CD14-positive monocyte (primary cell): ENCODE measurements at regions not wholly inside any gene's neighbourhood (a gene's known extent, or its start where the extent isn't known, plus 50 kb on each side); places are given as distances from the start of the nearest gene placed in this dataset.

ENCODE experiments used
- DNase-seq, 3 donors: peaks; one replicate each; pipeline ENCODE4 v3.0.0-alpha.2; 2011 to 2022
- H2AFZ ChIP-seq: 2 replicates; pipeline ENCODE4 v1.6.0; 2012; ENCODE audit warnings: mild to moderate bottlenecking, low read depth, low read length, inconsistent platforms; ENCODE audit not compliant: insufficient read depth, poor library complexity, severe bottlenecking
- H3K27ac ChIP-seq, 2 donors: 1 replicate in 1 of 2; 2 replicates in 1 of 2; pipeline ENCODE4 v1.5.1; 2012 to 2013; ENCODE audit warnings: low read length in 2 of 2, control low read depth in 1 of 2, inconsistent platforms in 1 of 2, low read depth in 1 of 2, mild to moderate bottlenecking in 1 of 2
- H3K27me3 ChIP-seq, 2 donors: one replicate each; pipeline versions ENCODE4 v1.6.0 to v1.6.1; 2011 to 2013; ENCODE audit warnings: low read length in 2 of 2; ENCODE audit not compliant: control insufficient read depth in 2 of 2, insufficient read depth in 2 of 2
- H3K36me3 ChIP-seq, 2 donors: replicated peaks in 1 of 2; 1 replicate in 1 of 2; 2 replicates in 1 of 2; pipeline versions ENCODE4 v1.5.1 to v1.6.1; 2012 to 2013; ENCODE audit warnings: low read length in 2 of 2, control low read depth in 1 of 2, inconsistent platforms in 1 of 2, mild to moderate bottlenecking in 1 of 2; ENCODE audit not compliant: insufficient read depth in 2 of 2, control insufficient read depth in 1 of 2
- H3K4me1 ChIP-seq, 2 donors: 1 replicate in 1 of 2; 2 replicates in 1 of 2; pipeline versions ENCODE4 v1.5.1 to v1.6.1; 2012 to 2013; ENCODE audit warnings: low read length in 2 of 2, control low read depth in 1 of 2, inconsistent platforms in 1 of 2, mild to moderate bottlenecking in 1 of 2, moderate library complexity in 1 of 2; ENCODE audit not compliant: insufficient read depth in 2 of 2, control insufficient read depth in 1 of 2
- H3K4me2 ChIP-seq: replicated peaks from 2 replicates; pipeline ENCODE3; 2012; ENCODE audit warnings: low read length, moderate library complexity, mild to moderate bottlenecking; ENCODE audit not compliant: poor library complexity, severe bottlenecking; ENCODE audit errors: extremely low read depth
- H3K4me3 ChIP-seq, 3 experiments: fragments of 200-600 bp in 1 of 3; sonication (generic) in 1 of 3; replicated peaks in 1 of 3; 1 replicate in 2 of 3; 2 replicates in 1 of 3; pipeline ENCODE4 v1.5.1; 2011 to 2013; ENCODE audit warnings: low read length in 3 of 3, mild to moderate bottlenecking in 3 of 3, control low read depth in 2 of 3, low read depth in 2 of 3, inconsistent platforms in 1 of 3, moderate library complexity in 1 of 3
- H3K79me2 ChIP-seq: 2 replicates; pipeline ENCODE4 v1.6.0; 2012; ENCODE audit warnings: mild to moderate bottlenecking, control low read depth, inconsistent platforms, low read length, moderate library complexity; ENCODE audit not compliant: insufficient read depth
- H3K9ac ChIP-seq: 2 replicates; pipeline ENCODE4 v1.6.0; 2017; ENCODE audit warnings: low read length, mild to moderate bottlenecking; ENCODE audit not compliant: insufficient read depth, poor library complexity, severe bottlenecking
- H3K9me3 ChIP-seq, 2 donors: replicated peaks in 1 of 2; 1 replicate in 1 of 2; 2 replicates in 1 of 2; pipeline versions ENCODE4 v1.5.1 to v1.6.1; 2012 to 2013; ENCODE audit warnings: low read length in 2 of 2, control low read depth in 1 of 2; ENCODE audit not compliant: control insufficient read depth in 1 of 2, insufficient read depth in 1 of 2
- H4K20me1 ChIP-seq: 2 replicates; pipeline ENCODE4 v1.6.0; 2012; ENCODE audit warnings: mild to moderate bottlenecking, low read length, control low read depth, moderate library complexity; ENCODE audit not compliant: insufficient read depth
- H3K27ac Mint-ChIP-seq, 7 donors: one replicate each; pipeline ENCODE4 v1.8.0; 2020; ENCODE audit warnings: mild to moderate bottlenecking in 7 of 7, mixed read lengths in 7 of 7, moderate library complexity in 6 of 7, inconsistent platforms in 2 of 7
- H3K27me3 Mint-ChIP-seq, 3 donors: one replicate each; pipeline ENCODE4 v1.8.0; 2021 to 2022; ENCODE audit warnings: low read depth in 3 of 3, mild to moderate bottlenecking in 3 of 3, mixed read lengths in 3 of 3, moderate library complexity in 3 of 3, inconsistent platforms in 1 of 3
- H3K36me3 Mint-ChIP-seq, 2 donors: one replicate each; pipeline ENCODE4 v1.8.0; 2020; ENCODE audit warnings: mixed read lengths in 2 of 2, inconsistent platforms in 1 of 2, mild to moderate bottlenecking in 1 of 2
- H3K4me1 Mint-ChIP-seq: one replicate; pipeline ENCODE4 v1.8.0; 2020; ENCODE audit warnings: mild to moderate bottlenecking, mixed read lengths
- H3K4me3 Mint-ChIP-seq, 2 donors: one replicate each; pipeline ENCODE4 v1.8.0; 2020; ENCODE audit warnings: mild to moderate bottlenecking in 2 of 2, mixed read lengths in 2 of 2, moderate library complexity in 1 of 2
- H3K9me3 Mint-ChIP-seq, 7 donors: one replicate each; pipeline ENCODE4 v1.8.0; 2020 to 2022; ENCODE audit warnings: mixed read lengths in 7 of 7, mild to moderate bottlenecking in 6 of 7, moderate library complexity in 6 of 7, inconsistent platforms in 2 of 7
- WGBS: methylation state at CpG from one replicate; pipeline ENCODE4 v1.1.5; 2013; ENCODE audit warnings: missing lambda C conversion rate; ENCODE audit not compliant: insufficient coverage; 5-methylcytosine and 5-hydroxymethylcytosine counted together
- intact Hi-C, 2 donors: fragments of 100-400 bp; cut with micrococcal nuclease; formaldehyde crosslinking; loops; one replicate each; pipeline versions ENCODE4 v1.15.0 to v1.15.1; 2023
- TF ChIP-seq, protein P1 (sequence below): fragments of 200-600 bp; IDR thresholded peaks from one replicate; pipeline ENCODE4 v1.8.0; 2022; ENCODE audit warnings: antibody characterized with exemption, mild to moderate bottlenecking

GRCh38 chr2:57696016-57696415 lies 350.6 kb upstream of the VRK2 start:
- no peak overlapping the region for H3K4me3 Mint-ChIP-seq
- no peaks in the 10 kb centered on the region for H3K4me1 Mint-ChIP-seq
- H3K9me3 Mint-ChIP-seq = peaks cover 0 to 8% (median 2%) of the 10 kb centered on the region in 7 donors
- Histone ChIP-seq H3K36me3 (no peaks in the 10 kb centered on the region), H3K4me3 (no peak overlapping the region), H3K4me1 (no peaks in the 10 kb centered on the region), H4K20me1 (no peaks in the 10 kb centered on the region), H3K79me2 (no peaks in the 10 kb centered on the region), H2AFZ (no peak overlapping the region), H3K9me3 (no peaks in the 10 kb centered on the region), H3K4me2 (no peak overlapping the region), H3K27me3 (no peaks in the 10 kb centered on the region), H3K9ac (no peak overlapping the region), H3K27ac (no peak overlapping the region)
- 80% methylated on average over 1 of the region's 4 CpGs for WGBS
- no peak for DNase-seq
- H3K36me3 Mint-ChIP-seq = no peaks in the 10 kb centered on the region
- no peaks in the 10 kb centered on the region for H3K27me3 Mint-ChIP-seq
- intact Hi-C loops = no loop called here
- H3K27ac Mint-ChIP-seq = no peak overlapping the region
- TF ChIP-seq, protein P1, sequence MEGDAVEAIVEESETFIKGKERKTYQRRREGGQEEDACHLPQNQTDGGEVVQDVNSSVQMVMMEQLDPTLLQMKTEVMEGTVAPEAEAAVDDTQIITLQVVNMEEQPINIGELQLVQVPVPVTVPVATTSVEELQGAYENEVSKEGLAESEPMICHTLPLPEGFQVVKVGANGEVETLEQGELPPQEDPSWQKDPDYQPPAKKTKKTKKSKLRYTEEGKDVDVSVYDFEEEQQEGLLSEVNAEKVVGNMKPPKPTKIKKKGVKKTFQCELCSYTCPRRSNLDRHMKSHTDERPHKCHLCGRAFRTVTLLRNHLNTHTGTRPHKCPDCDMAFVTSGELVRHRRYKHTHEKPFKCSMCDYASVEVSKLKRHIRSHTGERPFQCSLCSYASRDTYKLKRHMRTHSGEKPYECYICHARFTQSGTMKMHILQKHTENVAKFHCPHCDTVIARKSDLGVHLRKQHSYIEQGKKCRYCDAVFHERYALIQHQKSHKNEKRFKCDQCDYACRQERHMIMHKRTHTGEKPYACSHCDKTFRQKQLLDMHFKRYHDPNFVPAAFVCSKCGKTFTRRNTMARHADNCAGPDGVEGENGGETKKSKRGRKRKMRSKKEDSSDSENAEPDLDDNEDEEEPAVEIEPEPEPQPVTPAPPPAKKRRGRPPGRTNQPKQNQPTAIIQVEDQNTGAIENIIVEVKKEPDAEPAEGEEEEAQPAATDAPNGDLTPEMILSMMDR = no peak

DNA sequence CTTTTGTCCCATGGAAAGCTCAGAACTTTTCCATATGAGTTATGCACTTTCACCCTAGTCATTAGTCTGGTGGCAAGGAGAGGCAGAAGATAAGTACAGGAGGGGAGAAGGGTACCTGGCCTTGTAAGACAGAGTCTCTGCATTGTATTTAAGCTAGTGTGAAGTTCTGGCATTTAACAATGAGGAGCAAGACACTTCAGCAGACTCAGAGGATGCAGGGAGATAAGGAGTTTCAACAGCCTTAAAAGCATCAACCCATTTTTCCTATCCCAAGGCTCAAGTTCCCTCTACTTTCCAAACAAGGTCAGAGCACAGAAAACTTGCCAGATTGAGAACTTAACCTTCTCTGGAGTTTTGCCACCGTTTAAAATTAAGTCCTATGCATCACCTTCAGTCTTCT lies 348.2 kb upstream of the VRK2 start:
- TF ChIP-seq, protein P1 = no peak
- H3K4me3 ChIP-seq = no peak overlapping the region
- no peaks in the 10 kb centered on the region for H4K20me1 ChIP-seq
- Mint-ChIP-seq H3K4me1 (no peaks in the 10 kb centered on the region), H3K36me3 (no peaks in the 10 kb centered on the region), H3K27ac (no peak overlapping the region), H3K27me3 (no peaks in the 10 kb centered on the region), H3K4me3 (no peak overlapping the region), H3K9me3 (peaks cover 0 to 3% (median 0%) of the 10 kb centered on the region in 7 donors)
- H3K27ac ChIP-seq = no peak overlapping the region
- no peaks in the 10 kb centered on the region for H3K9me3 ChIP-seq
- H2AFZ ChIP-seq = no peak overlapping the region
- DNase-seq = no peak
- H3K36me3 ChIP-seq = no peaks in the 10 kb centered on the region
- intact Hi-C loops = no loop called here
- no peaks in the 10 kb centered on the region for H3K27me3 ChIP-seq
- H3K79me2 ChIP-seq = no peaks in the 10 kb centered on the region
- H3K4me1 ChIP-seq = no peaks in the 10 kb centered on the region
- WGBS = no CpG with 5 or more reads among the region's 1 CpG
- H3K4me2 ChIP-seq = no peak overlapping the region
- no peak overlapping the region for H3K9ac ChIP-seq
